ENCODE measurements at regions not wholly inside any gene's neighbourhood (a gene's known extent, or its start where the extent isn't known, plus 50 kb on each side); places are given as distances from the start of the nearest gene placed in this dataset.
"Not testable (repeated sequence)": the region's sequence is repeated elsewhere in the genome, so short reads cannot be mapped to it uniquely, and the experiment has no call there.

- DNase-seq (ENCODE audit: low read depth): no peak
Observed at GRCh38 chr2:75894170-75894569, 183.5 kb upstream of the GCFC2 start.

- no peak for DNase-seq (ENCODE audit: low read depth)
Observed at GRCh38 chr2:75892490-75892889, 181.8 kb upstream of the GCFC2 start.

GRCh38 chr2:75882530-75882929 lies 171.8 kb upstream of the GCFC2 start:
- no peak for DNase-seq (ENCODE audit: low read depth)

GRCh38 chr2:75875606-75876005 lies 164.9 kb upstream of the GCFC2 start:
- DNase-seq (ENCODE audit: low read depth): not testable (repeated sequence)

GRCh38 chr2:75871762-75872614 lies 161.3 kb upstream of the GCFC2 start:
- not testable (repeated sequence) for DNase-seq (ENCODE audit: low read depth)

GRCh38 chr2:75870651-75871137 lies 160.0 kb upstream of the GCFC2 start:
- DNase-seq (ENCODE audit: low read depth): no peak

GRCh38 chr2:75870133-75870532 lies 159.4 kb upstream of the GCFC2 start:
- DNase-seq (ENCODE audit: low read depth): no peak

GRCh38 chr2:75865702-75866101 lies 155.0 kb upstream of the GCFC2 start:
- DNase-seq (ENCODE audit: low read depth): no peak

- DNase-seq (ENCODE audit: low read depth): no peak
Observed at GRCh38 chr2:75865083-75865482, 154.4 kb upstream of the GCFC2 start.

- no peak for DNase-seq (ENCODE audit: low read depth)
Observed at GRCh38 chr2:75862547-75862946, 151.8 kb upstream of the GCFC2 start.

- no peak for DNase-seq (ENCODE audit: low read depth)
Observed at GRCh38 chr2:75853436-75853835, 142.7 kb upstream of the GCFC2 start.

- DNase-seq (ENCODE audit: low read depth): no peak
Observed at GRCh38 chr2:75852639-75853038, 141.9 kb upstream of the GCFC2 start.

- DNase-seq (ENCODE audit: low read depth): no peak
Observed at GRCh38 chr2:75846683-75847190, 136.0 kb upstream of the GCFC2 start.

- DNase-seq (ENCODE audit: low read depth): no peak
Observed at GRCh38 chr2:75844651-75845050, 133.9 kb upstream of the GCFC2 start.

- not testable (repeated sequence) for DNase-seq (ENCODE audit: low read depth)
Observed at GRCh38 chr2:75834588-75834987, 123.9 kb upstream of the GCFC2 start.

GRCh38 chr2:75833386-75833785 lies 122.7 kb upstream of the GCFC2 start:
- DNase-seq (ENCODE audit: low read depth): no peak

GRCh38 chr2:75828826-75829225 lies 118.1 kb upstream of the GCFC2 start:
- no peak for DNase-seq (ENCODE audit: low read depth)

GRCh38 chr2:75823515-75823914 lies 112.8 kb upstream of the GCFC2 start:
- DNase-seq (ENCODE audit: low read depth): not testable (repeated sequence)

GRCh38 chr2:75822336-75822735 lies 111.6 kb upstream of the GCFC2 start:
- no peak for DNase-seq (ENCODE audit: low read depth)

- no peak for DNase-seq (ENCODE audit: low read depth)
Observed at GRCh38 chr2:75820693-75821092, 110.0 kb upstream of the GCFC2 start.

GRCh38 chr2:75810611-75811330 lies 100.1 kb upstream of the GCFC2 start:
- DNase-seq (ENCODE audit: low read depth): no peak

GRCh38 chr2:75808793-75809535 lies 98.2 kb upstream of the GCFC2 start:
- DNase-seq (ENCODE audit: low read depth): no peak
